Smooth muscle cell (in vitro differentiated cells): ENCODE measurements at regions not wholly inside any gene's neighbourhood (a gene's known extent, or its start where the extent isn't known, plus 50 kb on each side); places are given as distances from the start of the nearest gene placed in this dataset.

ENCODE experiments used
- DNase-seq: peaks from one replicate; lab custom pipeline; 2025; ENCODE audit not compliant: unreplicated experiment; lab: John Stamatoyannopoulos, UW
- H2AFZ ChIP-seq: fragments of 200-600 bp; sonication (generic); 2 replicates; pipeline ENCODE4 v1.6.0; 2016; ENCODE audit warnings: antibody characterized with exemption, low read depth, mild to moderate bottlenecking
- H3F3A ChIP-seq: fragments of 200-600 bp; sonication (generic); 2 replicates; pipeline ENCODE4 v1.6.0; 2017; ENCODE audit warnings: antibody characterized with exemption, low read depth
- H3K27ac ChIP-seq: fragments of 200-600 bp; sonication (generic); 2 replicates; pipeline ENCODE4 v1.5.1; 2016; ENCODE audit warnings: low read depth, mild to moderate bottlenecking
- H3K27me3 ChIP-seq: fragments of 200-600 bp; sonication (generic); 2 replicates; pipeline ENCODE4 v1.6.1; 2016; ENCODE audit warnings: low read depth, mild to moderate bottlenecking
- H3K36me3 ChIP-seq: fragments of 200-600 bp; sonication (generic); 2 replicates; pipeline ENCODE4 v1.5.1; 2016; ENCODE audit warnings: low read depth
- H3K4me1 ChIP-seq: fragments of 200-600 bp; sonication (generic); 2 replicates; pipeline ENCODE4 v1.5.1; 2016; ENCODE audit warnings: low read depth
- H3K4me2 ChIP-seq: fragments of 200-600 bp; sonication (generic); 2 replicates; pipeline ENCODE4 v1.6.0; 2016; ENCODE audit warnings: mild to moderate bottlenecking
- H3K4me3 ChIP-seq: fragments of 200-600 bp; sonication (generic); 2 replicates; pipeline ENCODE4 v1.5.1; 2016; ENCODE audit warnings: mild to moderate bottlenecking
- H3K79me2 ChIP-seq: fragments of 200-600 bp; sonication (generic); 2 replicates; pipeline ENCODE4 v1.6.0; 2016; ENCODE audit warnings: low read depth, mild to moderate bottlenecking
- H3K9ac ChIP-seq: fragments of 200-600 bp; sonication (generic); 2 replicates; pipeline ENCODE4 v1.6.0; 2016; ENCODE audit warnings: low read depth
- H3K9me3 ChIP-seq: fragments of 200-600 bp; sonication (generic); replicated peaks from 2 replicates; pipeline ENCODE4 v1.5.1; 2016; ENCODE audit warnings: low read depth
- H4K20me1 ChIP-seq: fragments of 200-600 bp; sonication (generic); 2 replicates; pipeline ENCODE4 v1.6.0; 2016; ENCODE audit warnings: low read depth
- WGBS: methylation state at CpG from one replicate; pipeline ENCODE4 v1.1.7; 2016; ENCODE audit warnings: low lambda C conversion rate; 5-methylcytosine and 5-hydroxymethylcytosine counted together
- TF ChIP-seq, protein P1 (sequence below): fragments of 200-600 bp; sonication (generic); IDR thresholded peaks from 2 replicates; pipeline ENCODE4 v1.5.1; 2017; ENCODE audit warnings: borderline replicate concordance, mild to moderate bottlenecking, antibody characterized with exemption; ENCODE audit not compliant: insufficient read depth, poor library complexity, severe bottlenecking

DNA sequence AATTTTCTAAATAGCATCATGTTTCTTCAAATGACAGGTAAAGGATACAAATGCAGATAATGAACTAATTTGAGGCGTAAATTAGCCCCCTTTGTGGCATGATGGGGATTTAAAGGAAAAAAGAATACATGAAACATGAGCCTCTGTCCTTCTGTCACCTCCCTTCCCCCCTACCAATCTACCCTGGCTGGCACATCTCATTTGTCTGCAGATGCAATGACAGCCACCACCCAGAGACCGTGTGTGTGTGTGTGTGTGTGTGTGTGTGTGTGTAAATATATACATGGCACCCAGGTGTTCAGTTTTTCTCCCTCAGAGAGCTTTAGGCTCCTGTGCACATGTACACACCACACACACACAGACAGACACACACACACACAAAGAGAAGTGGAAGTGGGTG, 451.1 kb downstream of the RWDD3 start:
- H3K9me3 ChIP-seq, result no peaks in the 10 kb centered on the region
- no peak for DNase-seq

DNA sequence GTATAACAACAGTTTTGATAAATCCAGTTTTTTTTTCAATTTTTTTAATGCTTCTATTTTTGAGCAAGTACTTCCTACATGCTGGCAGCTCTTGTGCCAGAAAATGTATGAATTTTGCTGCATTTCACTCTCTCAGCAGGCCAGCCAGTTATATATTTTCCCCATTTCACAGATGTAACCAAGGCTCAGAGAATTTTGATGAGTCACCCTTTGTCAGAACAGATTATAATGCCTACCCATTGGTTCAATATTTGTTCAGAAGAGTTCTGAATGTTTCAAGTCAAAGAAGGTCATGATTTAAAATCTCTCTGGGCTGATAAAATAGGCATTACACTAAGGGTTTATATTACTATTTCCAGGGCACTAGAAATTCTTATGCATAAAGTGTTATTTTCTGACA, 452.2 kb downstream of the RWDD3 start:
- DNase-seq, result no peak

More for the DNA sequence above, 451.1 kb downstream of the RWDD3 start:
- 35% methylated on average over 2 of the region's 2 CpGs for WGBS
- no peak overlapping the region for H3K27ac ChIP-seq
- H3K4me1 ChIP-seq, result no peaks in the 10 kb centered on the region
- H3K4me2 ChIP-seq, result no peak overlapping the region
- H3K27me3 ChIP-seq, result no peaks in the 10 kb centered on the region
- H3K36me3 ChIP-seq, result no peaks in the 10 kb centered on the region
- H3K79me2 ChIP-seq, result no peaks in the 10 kb centered on the region
- no peaks in the 10 kb centered on the region for H3F3A ChIP-seq
- no peaks in the 10 kb centered on the region for H4K20me1 ChIP-seq
- no peak overlapping the region for H3K4me3 ChIP-seq
- H3K9ac ChIP-seq, result no peak overlapping the region
- H2AFZ ChIP-seq, result no peak overlapping the region
- TF ChIP-seq, protein P1, sequence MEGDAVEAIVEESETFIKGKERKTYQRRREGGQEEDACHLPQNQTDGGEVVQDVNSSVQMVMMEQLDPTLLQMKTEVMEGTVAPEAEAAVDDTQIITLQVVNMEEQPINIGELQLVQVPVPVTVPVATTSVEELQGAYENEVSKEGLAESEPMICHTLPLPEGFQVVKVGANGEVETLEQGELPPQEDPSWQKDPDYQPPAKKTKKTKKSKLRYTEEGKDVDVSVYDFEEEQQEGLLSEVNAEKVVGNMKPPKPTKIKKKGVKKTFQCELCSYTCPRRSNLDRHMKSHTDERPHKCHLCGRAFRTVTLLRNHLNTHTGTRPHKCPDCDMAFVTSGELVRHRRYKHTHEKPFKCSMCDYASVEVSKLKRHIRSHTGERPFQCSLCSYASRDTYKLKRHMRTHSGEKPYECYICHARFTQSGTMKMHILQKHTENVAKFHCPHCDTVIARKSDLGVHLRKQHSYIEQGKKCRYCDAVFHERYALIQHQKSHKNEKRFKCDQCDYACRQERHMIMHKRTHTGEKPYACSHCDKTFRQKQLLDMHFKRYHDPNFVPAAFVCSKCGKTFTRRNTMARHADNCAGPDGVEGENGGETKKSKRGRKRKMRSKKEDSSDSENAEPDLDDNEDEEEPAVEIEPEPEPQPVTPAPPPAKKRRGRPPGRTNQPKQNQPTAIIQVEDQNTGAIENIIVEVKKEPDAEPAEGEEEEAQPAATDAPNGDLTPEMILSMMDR, result no peak

DNA sequence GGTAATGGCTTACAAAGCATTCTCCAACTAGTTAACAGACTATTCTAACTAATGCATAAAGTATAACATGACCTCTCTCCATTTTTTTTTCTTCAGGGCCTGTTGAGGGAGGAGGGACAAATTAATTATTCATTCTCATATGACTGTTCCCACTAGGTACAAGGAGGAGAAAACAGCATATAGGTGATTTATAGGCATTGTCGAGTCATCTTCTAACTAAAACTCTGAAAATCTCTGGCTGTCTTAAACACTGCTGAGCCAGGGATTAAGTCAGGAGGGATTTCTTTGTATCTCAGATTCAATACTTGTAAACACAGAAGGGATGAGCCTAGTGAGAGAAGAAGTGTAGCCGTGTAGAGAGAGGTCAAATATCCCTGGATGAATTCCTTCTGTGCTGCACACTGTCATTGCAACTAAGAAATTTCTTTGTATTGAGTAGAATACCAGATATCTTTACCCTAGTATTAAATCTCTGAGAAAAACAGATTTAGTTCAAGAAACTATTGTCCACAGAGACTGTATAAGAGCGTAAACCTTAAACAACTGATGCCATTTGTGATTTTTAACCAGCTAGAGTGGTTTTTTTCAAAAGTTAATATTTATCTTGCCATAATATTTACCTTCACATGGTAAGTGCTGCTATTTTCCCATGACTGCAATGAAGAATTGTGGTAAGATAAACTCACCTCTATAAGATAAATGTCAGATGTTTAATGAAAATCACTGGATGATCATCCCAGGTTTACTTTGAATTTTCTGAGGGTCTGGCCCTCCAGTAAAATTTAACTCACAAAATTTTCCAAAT, 465.3 kb downstream of the RWDD3 start:
- TF ChIP-seq, protein P1, result no peak
- no peak for DNase-seq
- Histone ChIP-seq H3K27ac (no peak overlapping the region), H4K20me1 (no peaks in the 10 kb centered on the region), H3K4me2 (no peak overlapping the region), H3F3A (no peaks in the 10 kb centered on the region), H3K79me2 (no peaks in the 10 kb centered on the region), H3K4me1 (peaks cover 18% of the 10 kb centered on the region), H2AFZ (no peak overlapping the region), H3K27me3 (no peaks in the 10 kb centered on the region), H3K4me3 (no peak overlapping the region), H3K9me3 (peaks cover 8% of the 10 kb centered on the region), H3K9ac (no peak overlapping the region), H3K36me3 (peaks cover 8% of the 10 kb centered on the region)
- WGBS, result 49% methylated on average over 3 of the region's 3 CpGs

More for the DNA sequence above, 452.2 kb downstream of the RWDD3 start:
- Histone ChIP-seq H3K36me3 (no peaks in the 10 kb centered on the region), H3F3A (no peaks in the 10 kb centered on the region), H4K20me1 (no peaks in the 10 kb centered on the region), H3K27me3 (no peaks in the 10 kb centered on the region), H2AFZ (no peak overlapping the region), H3K4me3 (no peak overlapping the region), H3K27ac (no peak overlapping the region), H3K4me2 (no peak overlapping the region), H3K79me2 (no peaks in the 10 kb centered on the region), H3K4me1 (no peaks in the 10 kb centered on the region), H3K9ac (no peak overlapping the region), H3K9me3 (no peaks in the 10 kb centered on the region)
- TF ChIP-seq, protein P1, result no peak
